ENCODE measurements at regions not wholly inside any gene's neighbourhood (a gene's known extent, or its start where the extent isn't known, plus 50 kb on each side); places are given as distances from the start of the nearest gene placed in this dataset.

- TF ChIP-seq, protein P1, sequence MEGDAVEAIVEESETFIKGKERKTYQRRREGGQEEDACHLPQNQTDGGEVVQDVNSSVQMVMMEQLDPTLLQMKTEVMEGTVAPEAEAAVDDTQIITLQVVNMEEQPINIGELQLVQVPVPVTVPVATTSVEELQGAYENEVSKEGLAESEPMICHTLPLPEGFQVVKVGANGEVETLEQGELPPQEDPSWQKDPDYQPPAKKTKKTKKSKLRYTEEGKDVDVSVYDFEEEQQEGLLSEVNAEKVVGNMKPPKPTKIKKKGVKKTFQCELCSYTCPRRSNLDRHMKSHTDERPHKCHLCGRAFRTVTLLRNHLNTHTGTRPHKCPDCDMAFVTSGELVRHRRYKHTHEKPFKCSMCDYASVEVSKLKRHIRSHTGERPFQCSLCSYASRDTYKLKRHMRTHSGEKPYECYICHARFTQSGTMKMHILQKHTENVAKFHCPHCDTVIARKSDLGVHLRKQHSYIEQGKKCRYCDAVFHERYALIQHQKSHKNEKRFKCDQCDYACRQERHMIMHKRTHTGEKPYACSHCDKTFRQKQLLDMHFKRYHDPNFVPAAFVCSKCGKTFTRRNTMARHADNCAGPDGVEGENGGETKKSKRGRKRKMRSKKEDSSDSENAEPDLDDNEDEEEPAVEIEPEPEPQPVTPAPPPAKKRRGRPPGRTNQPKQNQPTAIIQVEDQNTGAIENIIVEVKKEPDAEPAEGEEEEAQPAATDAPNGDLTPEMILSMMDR (IDR thresholded peaks at IDR 0.05; ENCODE audit: low read length) = no peak
- TF ChIP-seq EZH2 (IDR thresholded peaks at IDR 0.05; ENCODE audit: borderline replicate concordance, low read length) = no peak
Observed at GRCh38 chr2:157107460-157107859, 150.0 kb upstream of the GALNT5 start.

All from OCI-LY1 (cell line).